ENCODE measurements at regions not wholly inside any gene's neighbourhood (a gene's known extent, or its start where the extent isn't known, plus 50 kb on each side); places are given as distances from the start of the nearest gene placed in this dataset.

DNA sequence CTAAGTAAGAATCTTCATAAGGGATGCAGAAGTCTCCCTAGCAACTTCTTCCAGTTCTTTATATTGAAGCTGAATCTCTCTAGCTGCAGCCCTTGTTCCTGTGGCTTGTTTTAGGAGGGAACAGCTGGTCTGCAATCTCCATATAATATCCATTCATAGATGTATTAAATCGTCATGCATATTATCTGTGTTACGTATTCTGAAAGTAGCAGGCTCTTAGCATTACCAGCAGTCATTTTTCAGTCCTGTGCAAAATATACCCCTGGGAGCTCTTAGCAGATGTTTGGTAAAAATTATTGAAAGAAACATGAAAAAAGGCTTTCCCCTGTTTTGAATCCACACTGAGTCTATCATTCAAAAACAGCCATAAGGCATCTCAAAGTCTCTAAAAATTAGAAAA lies 385.3 kb downstream of the IRS1 start:
- ChIA-PET POLR2A (no interaction called here), CTCF (no interaction called here)
- ATAC-seq, result no peak
- H3K4me3 ChIP-seq (ENCODE audit: low read length), result no peak overlapping the region
- peaks cover 0 to 2% (median 0%) of the 10 kb centered on the region in 7 donors for H3K4me1 Mint-ChIP-seq
- peaks cover 3 to 20% (median 4%) of the 10 kb centered on the region in 5 donors for H3K27me3 Mint-ChIP-seq
- intact Hi-C loops (cut with micrococcal nuclease), result no loop called here
- no peak overlapping the region for H3K27ac ChIP-seq (ENCODE audit: low read depth, low read length)
- no peak for DNase-seq
- no peaks in the 10 kb centered on the region for H3K27me3 ChIP-seq (ENCODE audit: control insufficient read depth in 2 of 2, insufficient read depth in 2 of 2, low read length in 2 of 2)
- no peaks in the 10 kb centered on the region for H3K36me3 Mint-ChIP-seq
- peaks cover 0 to 6% (median 0%) of the 10 kb centered on the region in 11 donors for H3K9me3 Mint-ChIP-seq
- H3K4me1 ChIP-seq (ENCODE audit: control insufficient read depth in 2 of 2, insufficient read depth in 2 of 2, low read length in 2 of 2), result no peaks in the 10 kb centered on the region
- H3K27ac Mint-ChIP-seq, result no peak overlapping the region
- H3K36me3 ChIP-seq (ENCODE audit: control insufficient read depth in 2 of 3, insufficient read depth in 3 of 3, low read length in 3 of 3), result no peaks in the 10 kb centered on the region
- H3K9me3 ChIP-seq (ENCODE audit: control insufficient read depth in 2 of 3, low read length in 3 of 3), result no peaks in the 10 kb centered on the region
- no peak overlapping the region for H3K4me3 Mint-ChIP-seq

DNA sequence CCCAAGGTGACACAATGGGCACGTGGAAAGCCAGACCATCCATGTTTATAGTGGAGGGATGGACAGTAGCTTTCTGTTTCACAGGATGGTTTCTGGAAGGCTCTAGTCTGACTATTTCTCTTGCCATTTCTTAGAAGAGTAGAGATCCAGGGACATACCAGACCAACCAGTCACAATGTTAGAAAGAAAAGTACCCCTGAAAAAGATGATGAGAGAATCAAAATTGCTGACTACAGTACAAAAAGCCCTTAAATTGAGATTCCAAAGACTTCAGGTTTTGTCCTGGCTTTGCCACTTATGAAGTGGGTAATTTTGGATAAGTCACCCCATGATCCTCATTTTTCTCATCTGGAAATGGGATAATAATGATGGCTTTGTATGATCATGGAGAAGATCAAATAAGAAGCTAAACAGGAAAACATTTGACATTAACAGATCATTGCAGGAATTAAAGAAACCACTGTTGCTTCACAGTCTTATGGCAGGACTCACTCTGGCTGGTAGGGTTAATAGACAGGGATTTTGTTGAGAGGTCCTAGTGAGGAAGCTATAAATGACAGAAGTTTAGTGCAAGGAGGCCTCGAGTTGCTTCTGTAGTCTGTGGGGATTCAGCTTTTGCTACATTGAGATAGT lies 386.0 kb downstream of the IRS1 start:
- no peak overlapping the region for H3K27ac Mint-ChIP-seq
- POLR2A ChIA-PET, result no interaction called here
- CTCF ChIA-PET, result no interaction called here

DNA sequence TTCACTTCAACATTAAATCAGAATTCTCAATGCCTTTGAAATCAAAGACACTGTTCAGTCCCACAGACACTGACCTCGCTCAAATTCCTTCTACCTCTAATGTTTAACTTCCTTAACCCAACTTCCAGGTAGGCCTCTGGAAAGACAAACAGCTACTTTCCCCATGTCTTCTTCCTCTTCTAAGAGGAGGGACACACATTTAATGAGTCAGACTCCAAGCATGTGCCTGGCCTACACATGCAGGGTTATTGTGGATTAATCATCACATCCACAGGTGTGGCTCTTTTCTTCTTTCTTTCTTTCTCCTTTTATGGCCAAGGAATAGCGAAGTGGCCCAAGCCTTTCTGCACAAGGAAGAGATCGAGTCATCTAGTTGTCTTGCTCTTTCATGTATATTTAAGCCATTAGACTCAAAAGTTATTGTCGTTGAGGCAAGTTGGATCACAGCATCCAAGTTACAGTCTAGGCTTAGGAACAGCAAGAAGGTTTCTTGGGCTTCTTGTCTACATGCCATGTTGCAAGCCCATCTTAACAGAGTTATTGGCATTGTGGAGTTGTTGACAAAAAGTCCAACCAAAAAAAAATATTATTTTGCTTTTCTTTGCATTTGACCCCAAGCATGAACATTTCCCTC lies 387.8 kb downstream of the IRS1 start:
- Histone ChIP-seq H3K27ac (ENCODE audit: low read depth, low read length) (no peak overlapping the region), H3K4me1 (ENCODE audit: control insufficient read depth in 2 of 2, insufficient read depth in 2 of 2, low read length in 2 of 2) (no peaks in the 10 kb centered on the region), H3K36me3 (ENCODE audit: control insufficient read depth in 2 of 3, insufficient read depth in 3 of 3, low read length in 3 of 3) (no peaks in the 10 kb centered on the region), H3K27me3 (ENCODE audit: control insufficient read depth in 2 of 2, insufficient read depth in 2 of 2, low read length in 2 of 2) (no peaks in the 10 kb centered on the region), H3K9me3 (ENCODE audit: control insufficient read depth in 2 of 3, low read length in 3 of 3) (no peaks in the 10 kb centered on the region), H3K4me3 (ENCODE audit: low read length) (no peak overlapping the region)
- ATAC-seq (peak; percentile 44), DNase-seq (no peak)
- ChIA-PET POLR2A (no interaction called here), CTCF (no interaction called here)
- no peaks in the 10 kb centered on the region for H3K36me3 Mint-ChIP-seq
- H3K27me3 Mint-ChIP-seq, result peaks cover 8 to 25% (median 15%) of the 10 kb centered on the region in 5 donors
- intact Hi-C loops (cut with micrococcal nuclease), result no loop called here
- no peak overlapping the region for H3K27ac Mint-ChIP-seq
- no peak overlapping the region for H3K4me3 Mint-ChIP-seq
- H3K4me1 Mint-ChIP-seq, result peaks cover 0 to 2% (median 0%) of the 10 kb centered on the region in 7 donors
- H3K9me3 Mint-ChIP-seq, result peaks cover 0 to 11% (median 1%) of the 10 kb centered on the region in 11 donors

More for the DNA sequence above, 386.0 kb downstream of the IRS1 start:
- Histone ChIP-seq H3K36me3 (ENCODE audit: control insufficient read depth in 2 of 3, insufficient read depth in 3 of 3, low read length in 3 of 3) (no peaks in the 10 kb centered on the region), H3K9me3 (ENCODE audit: control insufficient read depth in 2 of 3, low read length in 3 of 3) (no peaks in the 10 kb centered on the region), H3K27ac (ENCODE audit: low read depth, low read length) (no peak overlapping the region), H3K4me3 (ENCODE audit: low read length) (no peak overlapping the region), H3K4me1 (ENCODE audit: control insufficient read depth in 2 of 2, insufficient read depth in 2 of 2, low read length in 2 of 2) (no peaks in the 10 kb centered on the region), H3K27me3 (ENCODE audit: control insufficient read depth in 2 of 2, insufficient read depth in 2 of 2, low read length in 2 of 2) (no peaks in the 10 kb centered on the region)
- peaks cover 8 to 23% (median 10%) of the 10 kb centered on the region in 5 donors for H3K27me3 Mint-ChIP-seq
- DNase-seq (no peak), ATAC-seq (no peak)
- no peaks in the 10 kb centered on the region for H3K36me3 Mint-ChIP-seq
- intact Hi-C loops (cut with micrococcal nuclease), result no loop called here
- H3K4me3 Mint-ChIP-seq, result no peak overlapping the region
- peaks cover 0 to 2% (median 0%) of the 10 kb centered on the region in 7 donors for H3K4me1 Mint-ChIP-seq
- H3K9me3 Mint-ChIP-seq, result peaks cover 0 to 11% (median 1%) of the 10 kb centered on the region in 11 donors

DNA sequence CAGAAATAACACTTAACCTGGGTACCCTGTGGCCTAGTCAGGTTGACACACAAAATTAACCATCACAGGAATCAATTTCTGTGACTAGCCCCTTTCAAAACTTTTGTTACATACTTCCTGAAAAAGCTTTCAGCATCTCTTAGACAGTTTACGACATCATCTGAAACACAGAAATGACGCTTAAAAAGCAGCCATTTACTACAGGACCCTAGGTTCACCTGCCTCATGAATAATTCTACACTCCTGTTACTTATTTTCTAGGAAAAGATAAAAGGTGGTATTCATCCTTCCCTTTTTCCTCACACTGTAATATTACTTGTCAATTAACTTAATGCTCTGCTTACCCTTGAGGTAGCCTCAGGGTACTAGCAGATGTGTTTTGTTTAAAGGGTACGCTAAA lies 388.4 kb downstream of the IRS1 start:
- H3K36me3 Mint-ChIP-seq, result no peaks in the 10 kb centered on the region
- no peak overlapping the region for H3K27ac Mint-ChIP-seq
- Histone ChIP-seq H3K9me3 (ENCODE audit: control insufficient read depth in 2 of 3, low read length in 3 of 3) (no peaks in the 10 kb centered on the region), H3K4me3 (ENCODE audit: low read length) (no peak overlapping the region), H3K4me1 (ENCODE audit: control insufficient read depth in 2 of 2, insufficient read depth in 2 of 2, low read length in 2 of 2) (no peaks in the 10 kb centered on the region), H3K36me3 (ENCODE audit: control insufficient read depth in 2 of 3, insufficient read depth in 3 of 3, low read length in 3 of 3) (no peaks in the 10 kb centered on the region), H3K27ac (ENCODE audit: low read depth, low read length) (no peak overlapping the region), H3K27me3 (ENCODE audit: control insufficient read depth in 2 of 2, insufficient read depth in 2 of 2, low read length in 2 of 2) (no peaks in the 10 kb centered on the region)
- H3K27me3 Mint-ChIP-seq, result peaks cover 8 to 26% (median 15%) of the 10 kb centered on the region in 5 donors
- ChIA-PET CTCF (no interaction called here), POLR2A (no interaction called here)
- peaks cover 0 to 6% (median 0%) of the 10 kb centered on the region in 7 donors for H3K4me1 Mint-ChIP-seq
- peaks cover 0 to 11% (median 1%) of the 10 kb centered on the region in 11 donors for H3K9me3 Mint-ChIP-seq
- intact Hi-C loops (cut with micrococcal nuclease), result no loop called here
- ATAC-seq (no peak), DNase-seq (no peak)
- H3K4me3 Mint-ChIP-seq, result no peak overlapping the region

GRCh38 chr2:226410247-226410835 lies 389.3 kb downstream of the IRS1 start:
- no peak overlapping the region for H3K4me3 ChIP-seq (ENCODE audit: low read length)
- Mint-ChIP-seq H3K36me3 (no peaks in the 10 kb centered on the region), H3K27ac (no peak overlapping the region), H3K4me3 (no peak overlapping the region), H3K9me3 (peaks cover 0 to 11% (median 1%) of the 10 kb centered on the region in 11 donors), H3K27me3 (peaks cover 12 to 28% (median 15%) of the 10 kb centered on the region in 5 donors), H3K4me1 (peaks cover 0 to 6% (median 0%) of the 10 kb centered on the region in 7 donors)
- H3K27me3 ChIP-seq (ENCODE audit: control insufficient read depth in 2 of 2, insufficient read depth in 2 of 2, low read length in 2 of 2), result no peaks in the 10 kb centered on the region
- ATAC-seq, result no peak
- intact Hi-C loops (cut with micrococcal nuclease), result no loop called here
- ChIA-PET POLR2A (no interaction called here), CTCF (no interaction called here)
- no peaks in the 10 kb centered on the region for H3K4me1 ChIP-seq (ENCODE audit: control insufficient read depth in 2 of 2, insufficient read depth in 2 of 2, low read length in 2 of 2)
- H3K27ac ChIP-seq (ENCODE audit: low read depth, low read length), result no peak overlapping the region
- H3K9me3 ChIP-seq (ENCODE audit: control insufficient read depth in 2 of 3, low read length in 3 of 3), result no peaks in the 10 kb centered on the region
- H3K36me3 ChIP-seq (ENCODE audit: control insufficient read depth in 2 of 3, insufficient read depth in 3 of 3, low read length in 3 of 3), result no peaks in the 10 kb centered on the region
- DNase-seq, result no peak

DNA sequence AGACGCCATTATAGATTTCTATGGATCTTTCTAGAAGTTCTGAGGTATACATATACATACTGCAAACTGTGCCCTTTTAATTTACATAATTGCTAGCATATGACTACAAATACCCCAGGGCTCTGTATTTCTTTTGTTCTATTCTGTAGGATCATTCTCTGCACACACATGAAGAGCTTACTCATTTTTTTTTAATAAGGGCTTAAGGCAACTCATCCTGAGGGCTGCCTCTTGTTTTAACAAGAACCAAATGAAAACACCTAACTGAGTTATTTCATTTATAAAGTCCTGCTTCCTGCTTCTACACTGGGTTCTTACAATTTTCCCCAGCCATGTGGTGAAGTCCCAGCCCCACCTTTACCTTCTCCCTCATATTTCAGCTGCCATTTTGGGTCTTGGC lies 390.5 kb downstream of the IRS1 start:
- peaks cover 0 to 11% (median 1%) of the 10 kb centered on the region in 11 donors for H3K9me3 Mint-ChIP-seq
- POLR2A ChIA-PET, result no interaction called here
- intact Hi-C loops (cut with micrococcal nuclease), result no loop called here
- no peak for ATAC-seq
- Histone ChIP-seq H3K27me3 (ENCODE audit: control insufficient read depth in 2 of 2, insufficient read depth in 2 of 2, low read length in 2 of 2) (no peaks in the 10 kb centered on the region), H3K9me3 (ENCODE audit: control insufficient read depth in 2 of 3, low read length in 3 of 3) (no peaks in the 10 kb centered on the region), H3K4me3 (ENCODE audit: low read length) (no peak overlapping the region), H3K36me3 (ENCODE audit: control insufficient read depth in 2 of 3, insufficient read depth in 3 of 3, low read length in 3 of 3) (no peaks in the 10 kb centered on the region), H3K4me1 (ENCODE audit: control insufficient read depth in 2 of 2, insufficient read depth in 2 of 2, low read length in 2 of 2) (no peaks in the 10 kb centered on the region), H3K27ac (ENCODE audit: low read depth, low read length) (no peak overlapping the region)
- H3K4me3 Mint-ChIP-seq, result no peak overlapping the region
- H3K4me1 Mint-ChIP-seq, result peaks cover 0 to 6% (median 0%) of the 10 kb centered on the region in 7 donors
- no peaks in the 10 kb centered on the region for H3K36me3 Mint-ChIP-seq
- H3K27me3 Mint-ChIP-seq, result peaks cover 11 to 33% (median 24%) of the 10 kb centered on the region in 5 donors
- CTCF ChIA-PET, result no interaction called here
- no peak for DNase-seq
- H3K27ac Mint-ChIP-seq, result no peak overlapping the region

All from naive thymus-derived CD4-positive, alpha-beta T cell (primary cell).